HEK293T (cell line): ENCODE measurements at regions not wholly inside any gene's neighbourhood (a gene's known extent, or its start where the extent isn't known, plus 50 kb on each side); places are given as distances from the start of the nearest gene placed in this dataset.
"Not testable (repeated sequence)": the region's sequence is repeated elsewhere in the genome, so short reads cannot be mapped to it uniquely, and the experiment has no call there.

Source experiments
- CTCF ChIA-PET: fragments of 350-600 bp; formaldehyde crosslinking; extraction: SDS; loops from one replicate; lab custom pipeline; 2021; ENCODE audit warnings: antibody characterized with exemption, inconsistent platforms; lab: Yijun Ruan, JAX
- POLR2A ChIA-PET: fragments of 350-600 bp; formaldehyde crosslinking; extraction: SDS; loops from one replicate; lab custom pipeline; 2020; ENCODE audit warnings: antibody characterized with exemption, inconsistent platforms; lab: Yijun Ruan, JAX
- DNase-seq: peaks from one replicate; pipeline ENCODE4 v3.0.0; 2012; ENCODE audit warnings: mixed read lengths; ENCODE audit errors: extremely low spot score
- ARNT ChIP-seq: fragments of 450-650 bp; IDR thresholded peaks from 2 replicates; pipeline ENCODE4 v1.6.1; 2017; ENCODE audit warnings: mild to moderate bottlenecking
- BHLHE40 ChIP-seq: fragments of 450-650 bp; IDR thresholded peaks from 2 replicates; pipeline ENCODE4 v1.6.1; 2016; ENCODE audit warnings: mild to moderate bottlenecking, moderate library complexity, borderline replicate concordance
- CTBP1 ChIP-seq: fragments of 450-650 bp; IDR thresholded peaks from 2 replicates; pipeline ENCODE4 v1.6.1; 2016; ENCODE audit warnings: borderline replicate concordance
- ELF4 ChIP-seq: fragments of 450-650 bp; IDR thresholded peaks from 2 replicates; pipeline ENCODE4 v1.6.1; 2017; ENCODE audit warnings: antibody characterized with exemption
- FOXA1 ChIP-seq: fragments of 450-650 bp; IDR thresholded peaks from 2 replicates; pipeline ENCODE4 v1.6.1; 2016; ENCODE audit warnings: mild to moderate bottlenecking
- FOXK2 ChIP-seq: fragments of 450-650 bp; IDR thresholded peaks from 2 replicates; pipeline ENCODE4 v1.6.1; 2016; ENCODE audit warnings: mild to moderate bottlenecking
- FOXM1 ChIP-seq: fragments of 450-650 bp; IDR thresholded peaks from 2 replicates; pipeline ENCODE4 v1.6.1; 2017; ENCODE audit warnings: mild to moderate bottlenecking, borderline replicate concordance
- HDGF ChIP-seq: fragments of 450-650 bp; IDR thresholded peaks from 2 replicates; pipeline ENCODE4 v1.6.1; 2017; ENCODE audit warnings: antibody characterized with exemption, borderline replicate concordance
- L3MBTL2 ChIP-seq: fragments of 450-650 bp; conservative IDR thresholded peaks from 2 replicates; pipeline ENCODE4 v1.6.1; 2016; ENCODE audit warnings: mild to moderate bottlenecking
- LEF1 ChIP-seq: fragments of 450-650 bp; IDR thresholded peaks from 2 replicates; pipeline ENCODE4 v1.6.1; 2017; ENCODE audit warnings: mild to moderate bottlenecking, borderline replicate concordance
- NFRKB ChIP-seq: fragments of 450-650 bp; IDR thresholded peaks from 2 replicates; pipeline ENCODE4 v1.6.1; 2016; ENCODE audit warnings: mild to moderate bottlenecking, moderate library complexity
- PKNOX1 ChIP-seq: fragments of 450-650 bp; IDR thresholded peaks from 2 replicates; pipeline ENCODE4 v1.6.1; 2016
- SP1 ChIP-seq: fragments of 450-650 bp; IDR thresholded peaks from 2 replicates; pipeline ENCODE4 v1.6.1; 2017
- SUZ12 ChIP-seq: fragments of 450-650 bp; IDR thresholded peaks from 2 replicates; pipeline ENCODE4 v1.6.1; 2016; ENCODE audit warnings: mild to moderate bottlenecking
- TARDBP ChIP-seq: fragments of 450-650 bp; IDR thresholded peaks from 2 replicates; pipeline ENCODE4 v1.6.1; 2016
- ZNF384 ChIP-seq: fragments of 450-650 bp; IDR thresholded peaks from 2 replicates; pipeline ENCODE4 v1.6.1; 2016

GRCh38 chrX:137852502-137852901 lies 286.6 kb downstream of the ZIC3 start:
- DNase-seq, result no peak
- ChIA-PET CTCF (no interaction called here), POLR2A (no interaction called here)
- TF ChIP-seq FOXA1 (no peak), PKNOX1 (no peak), TARDBP (no peak), SP1 (no peak), CTBP1 (no peak), ARNT (no peak), HDGF (no peak), L3MBTL2 (no peak)

- no peak for DNase-seq
- no peak for TF ChIP-seq FOXA1
- TF ChIP-seq ELF4, result no peak
- no peak for TF ChIP-seq FOXM1
- no peak for TF ChIP-seq SUZ12
- TF ChIP-seq L3MBTL2, result no peak
- no peak for TF ChIP-seq SP1
- TF ChIP-seq HDGF, result no peak
- TF ChIP-seq ZNF384, result no peak
- no peak for TF ChIP-seq BHLHE40
- TF ChIP-seq LEF1, result no peak
- no peak for TF ChIP-seq TARDBP
- no peak for TF ChIP-seq CTBP1
- no peak for TF ChIP-seq ARNT
- no peak for TF ChIP-seq PKNOX1
- no peak for TF ChIP-seq FOXK2
- TF ChIP-seq NFRKB, result no peak
- ChIA-PET POLR2A (no interaction called here), CTCF (no interaction called here)
Observed at GRCh38 chrX:137855490-137855889, 289.6 kb downstream of the ZIC3 start.

- no peak for TF ChIP-seq CTBP1
- TF ChIP-seq FOXA1, result no peak
- no peak for TF ChIP-seq BHLHE40
- TF ChIP-seq ELF4, result no peak
- no peak for TF ChIP-seq FOXM1
- TF ChIP-seq SP1, result no peak
- TF ChIP-seq HDGF, result no peak
- no peak for TF ChIP-seq L3MBTL2
- TF ChIP-seq NFRKB, result no peak
- no peak for TF ChIP-seq FOXK2
- no peak for TF ChIP-seq PKNOX1
- no peak for TF ChIP-seq SUZ12
- no peak for TF ChIP-seq LEF1
- no peak for TF ChIP-seq TARDBP
- TF ChIP-seq ARNT, result no peak
- TF ChIP-seq ZNF384, result no peak
- no peak for DNase-seq
- ChIA-PET CTCF (no interaction called here), POLR2A (no interaction called here)
Observed at GRCh38 chrX:137858106-137858505, 292.2 kb downstream of the ZIC3 start.

GRCh38 chrX:137878401-137878800 lies 312.5 kb downstream of the ZIC3 start:
- POLR2A ChIA-PET, result no interaction called here
- CTCF ChIA-PET, result no interaction called here

GRCh38 chrX:137882960-137883359 lies 317.0 kb downstream of the ZIC3 start:
- CTCF ChIA-PET, result no interaction called here
- TF ChIP-seq FOXK2, result no peak
- no peak for TF ChIP-seq ZNF384
- TF ChIP-seq FOXA1, result no peak
- TF ChIP-seq SUZ12, result no peak
- no peak for TF ChIP-seq LEF1
- no peak for TF ChIP-seq CTBP1
- no peak for TF ChIP-seq ELF4
- no peak for TF ChIP-seq SP1
- no peak for TF ChIP-seq HDGF
- TF ChIP-seq PKNOX1, result no peak
- no peak for TF ChIP-seq TARDBP
- TF ChIP-seq FOXM1, result no peak
- TF ChIP-seq BHLHE40, result no peak
- TF ChIP-seq NFRKB, result no peak

More at GRCh38 chrX:137878401-137878800, 312.5 kb downstream of the ZIC3 start:
- DNase-seq, result no peak
- TF ChIP-seq LEF1 (no peak), ELF4 (no peak), ARNT (no peak), FOXM1 (no peak), NFRKB (no peak), FOXA1 (no peak)

GRCh38 chrX:137884813-137885212 lies 318.9 kb downstream of the ZIC3 start:
- CTCF ChIA-PET, POLR2A ChIA-PET, DNase-seq: not testable (repeated sequence)

More at GRCh38 chrX:137882960-137883359, 317.0 kb downstream of the ZIC3 start:
- DNase-seq, result no peak
- POLR2A ChIA-PET, result no interaction called here

- ChIA-PET POLR2A (no interaction called here), CTCF (no interaction called here)
- DNase-seq, result no peak
- TF ChIP-seq LEF1 (no peak), L3MBTL2 (no peak), ELF4 (no peak), HDGF (no peak), TARDBP (no peak)
Observed at GRCh38 chrX:137891431-137891830, 325.5 kb downstream of the ZIC3 start.
